ENCODE measurements at regions not wholly inside any gene's neighbourhood (a gene's known extent, or its start where the extent isn't known, plus 50 kb on each side); places are given as distances from the start of the nearest gene placed in this dataset.

- no peak overlapping the region for H3K27ac ChIP-seq (ENCODE audit: low read length)
- no peaks in the 10 kb centered on the region for H3K9me3 ChIP-seq (ENCODE audit: control insufficient read depth, insufficient read depth, low read length)
- H3K4me1 ChIP-seq (ENCODE audit: control insufficient read depth, insufficient read depth, low read length) = no peaks in the 10 kb centered on the region
- no peaks in the 10 kb centered on the region for H3K27me3 ChIP-seq (ENCODE audit: control insufficient read depth, insufficient read depth, low read length)
- no peaks in the 10 kb centered on the region for H3K36me3 ChIP-seq (ENCODE audit: control insufficient read depth, insufficient read depth, low read length)
- WGBS (ENCODE audit: insufficient coverage, insufficient read length) = no CpG with 5 or more reads among the region's 2 CpGs
- no peak overlapping the region for H3K4me3 ChIP-seq (ENCODE audit: low read length)
- no peak for DNase-seq (ENCODE audit: low read depth, low spot score)
Measured at GRCh38 chr1:57996400-57996799, 550.1 kb downstream of the OMA1 start.

- no peak for DNase-seq (ENCODE audit: low read depth, low spot score)
- Histone ChIP-seq H3K4me1 (ENCODE audit: control insufficient read depth, insufficient read depth, low read length) (peaks cover 8% of the 10 kb centered on the region), H3K9me3 (ENCODE audit: control insufficient read depth, insufficient read depth, low read length) (no peaks in the 10 kb centered on the region), H3K27ac (ENCODE audit: low read length) (no peak overlapping the region), H3K36me3 (ENCODE audit: control insufficient read depth, insufficient read depth, low read length) (no peaks in the 10 kb centered on the region), H3K4me3 (ENCODE audit: low read length) (no peak overlapping the region), H3K27me3 (ENCODE audit: control insufficient read depth, insufficient read depth, low read length) (no peaks in the 10 kb centered on the region)
- no CpG with 5 or more reads among the region's 7 CpGs for WGBS (ENCODE audit: insufficient coverage, insufficient read length)
Measured at GRCh38 chr1:57991289-57991688, 555.2 kb downstream of the OMA1 start.

- Histone ChIP-seq H3K4me1 (ENCODE audit: control insufficient read depth, insufficient read depth, low read length) (peaks cover 10% of the 10 kb centered on the region), H3K9me3 (ENCODE audit: control insufficient read depth, insufficient read depth, low read length) (no peaks in the 10 kb centered on the region), H3K27ac (ENCODE audit: low read length) (no peak overlapping the region), H3K4me3 (ENCODE audit: low read length) (no peak overlapping the region), H3K36me3 (ENCODE audit: control insufficient read depth, insufficient read depth, low read length) (no peaks in the 10 kb centered on the region), H3K27me3 (ENCODE audit: control insufficient read depth, insufficient read depth, low read length) (no peaks in the 10 kb centered on the region)
- no peak for DNase-seq (ENCODE audit: low read depth, low spot score)
- no CpG with 5 or more reads among the region's 1 CpG for WGBS (ENCODE audit: insufficient coverage, insufficient read length)
Measured at GRCh38 chr1:57989877-57990276, 556.6 kb downstream of the OMA1 start.

- Histone ChIP-seq H3K9me3 (ENCODE audit: control insufficient read depth, insufficient read depth, low read length) (no peaks in the 10 kb centered on the region), H3K36me3 (ENCODE audit: control insufficient read depth, insufficient read depth, low read length) (no peaks in the 10 kb centered on the region), H3K4me1 (ENCODE audit: control insufficient read depth, insufficient read depth, low read length) (peaks cover 10% of the 10 kb centered on the region), H3K4me3 (ENCODE audit: low read length) (no peak overlapping the region), H3K27me3 (ENCODE audit: control insufficient read depth, insufficient read depth, low read length) (no peaks in the 10 kb centered on the region), H3K27ac (ENCODE audit: low read length) (no peak overlapping the region)
- WGBS (ENCODE audit: insufficient coverage, insufficient read length) = no CpG with 5 or more reads among the region's 4 CpGs
- DNase-seq (ENCODE audit: low read depth, low spot score) = no peak
Measured at GRCh38 chr1:57987523-57987922, 559.0 kb downstream of the OMA1 start.

GRCh38 chr1:57986432-57986831 lies 560.1 kb downstream of the OMA1 start:
- Histone ChIP-seq H3K4me3 (ENCODE audit: low read length) (no peak overlapping the region), H3K27me3 (ENCODE audit: control insufficient read depth, insufficient read depth, low read length) (no peaks in the 10 kb centered on the region), H3K9me3 (ENCODE audit: control insufficient read depth, insufficient read depth, low read length) (no peaks in the 10 kb centered on the region), H3K36me3 (ENCODE audit: control insufficient read depth, insufficient read depth, low read length) (no peaks in the 10 kb centered on the region), H3K4me1 (ENCODE audit: control insufficient read depth, insufficient read depth, low read length) (peaks cover 10% of the 10 kb centered on the region), H3K27ac (ENCODE audit: low read length) (no peak overlapping the region)
- WGBS (ENCODE audit: insufficient coverage, insufficient read length) = no CpG with 5 or more reads among the region's 5 CpGs
- no peak for DNase-seq (ENCODE audit: low read depth, low spot score)

GRCh38 chr1:57984277-57984676 lies 560.4 kb upstream of the DAB1 start:
- Histone ChIP-seq H3K36me3 (ENCODE audit: control insufficient read depth, insufficient read depth, low read length) (no peaks in the 10 kb centered on the region), H3K4me1 (ENCODE audit: control insufficient read depth, insufficient read depth, low read length) (peaks cover 10% of the 10 kb centered on the region), H3K27ac (ENCODE audit: low read length) (no peak overlapping the region), H3K27me3 (ENCODE audit: control insufficient read depth, insufficient read depth, low read length) (no peaks in the 10 kb centered on the region), H3K4me3 (ENCODE audit: low read length) (no peak overlapping the region), H3K9me3 (ENCODE audit: control insufficient read depth, insufficient read depth, low read length) (no peaks in the 10 kb centered on the region)
- DNase-seq (ENCODE audit: low read depth, low spot score) = no peak

GRCh38 chr1:57983441-57983840 lies 559.6 kb upstream of the DAB1 start:
- H3K27ac ChIP-seq (ENCODE audit: low read length) = no peak overlapping the region

GRCh38 chr1:57982852-57983251 lies 559.0 kb upstream of the DAB1 start:
- no peaks in the 10 kb centered on the region for H3K9me3 ChIP-seq (ENCODE audit: control insufficient read depth, insufficient read depth, low read length)
- H3K27ac ChIP-seq (ENCODE audit: low read length) = no peak overlapping the region
- no peak for DNase-seq (ENCODE audit: low read depth, low spot score)
- H3K4me1 ChIP-seq (ENCODE audit: control insufficient read depth, insufficient read depth, low read length) = peaks cover 6% of the 10 kb centered on the region; the same call in 1 of the 2 replicates
- no peak overlapping the region for H3K4me3 ChIP-seq (ENCODE audit: low read length)
- no peaks in the 10 kb centered on the region for H3K27me3 ChIP-seq (ENCODE audit: control insufficient read depth, insufficient read depth, low read length)
- H3K36me3 ChIP-seq (ENCODE audit: control insufficient read depth, insufficient read depth, low read length) = no peaks in the 10 kb centered on the region
- no CpG with 5 or more reads among the region's 4 CpGs for WGBS (ENCODE audit: insufficient coverage, insufficient read length)

More at GRCh38 chr1:57983441-57983840, 559.6 kb upstream of the DAB1 start:
- H3K4me1 ChIP-seq (ENCODE audit: control insufficient read depth, insufficient read depth, low read length) = peaks cover 10% of the 10 kb centered on the region
- no peaks in the 10 kb centered on the region for H3K27me3 ChIP-seq (ENCODE audit: control insufficient read depth, insufficient read depth, low read length)
- H3K4me3 ChIP-seq (ENCODE audit: low read length) = no peak overlapping the region
- no peak for DNase-seq (ENCODE audit: low read depth, low spot score)
- no peaks in the 10 kb centered on the region for H3K9me3 ChIP-seq (ENCODE audit: control insufficient read depth, insufficient read depth, low read length)
- WGBS (ENCODE audit: insufficient coverage, insufficient read length) = no CpG with 5 or more reads among the region's 3 CpGs
- H3K36me3 ChIP-seq (ENCODE audit: control insufficient read depth, insufficient read depth, low read length) = no peaks in the 10 kb centered on the region

- H3K9me3 ChIP-seq (ENCODE audit: control insufficient read depth, insufficient read depth, low read length) = no peaks in the 10 kb centered on the region
- H3K4me1 ChIP-seq (ENCODE audit: control insufficient read depth, insufficient read depth, low read length) = no peaks in the 10 kb centered on the region
- H3K4me3 ChIP-seq (ENCODE audit: low read length) = no peak overlapping the region
- no peak overlapping the region for H3K27ac ChIP-seq (ENCODE audit: low read length)
- no peaks in the 10 kb centered on the region for H3K27me3 ChIP-seq (ENCODE audit: control insufficient read depth, insufficient read depth, low read length)
- DNase-seq (ENCODE audit: low read depth, low spot score) = no peak
- no CpG with 5 or more reads among the region's 5 CpGs for WGBS (ENCODE audit: insufficient coverage, insufficient read length)
- no peaks in the 10 kb centered on the region for H3K36me3 ChIP-seq (ENCODE audit: control insufficient read depth, insufficient read depth, low read length)
Measured at GRCh38 chr1:57976216-57976615, 552.4 kb upstream of the DAB1 start.

- no peak for DNase-seq (ENCODE audit: low read depth, low spot score)
- H3K4me1 ChIP-seq (ENCODE audit: control insufficient read depth, insufficient read depth, low read length) = 0 out of 2 replicates have a peak, but pooled peaks cover 1% of the 10 kb centered on the region
- WGBS (ENCODE audit: insufficient coverage, insufficient read length) = no CpG with 5 or more reads among the region's 5 CpGs
- no peaks in the 10 kb centered on the region for H3K27me3 ChIP-seq (ENCODE audit: control insufficient read depth, insufficient read depth, low read length)
- no peak overlapping the region for H3K4me3 ChIP-seq (ENCODE audit: low read length)
- no peak overlapping the region for H3K27ac ChIP-seq (ENCODE audit: low read length)
- no peaks in the 10 kb centered on the region for H3K9me3 ChIP-seq (ENCODE audit: control insufficient read depth, insufficient read depth, low read length)
- no peaks in the 10 kb centered on the region for H3K36me3 ChIP-seq (ENCODE audit: control insufficient read depth, insufficient read depth, low read length)
Measured at GRCh38 chr1:57968321-57968720, 544.5 kb upstream of the DAB1 start.

GRCh38 chr1:57966751-57967406 lies 543.0 kb upstream of the DAB1 start:
- Histone ChIP-seq H3K27me3 (ENCODE audit: control insufficient read depth, insufficient read depth, low read length) (no peaks in the 10 kb centered on the region), H3K27ac (ENCODE audit: low read length) (no peak overlapping the region), H3K9me3 (ENCODE audit: control insufficient read depth, insufficient read depth, low read length) (no peaks in the 10 kb centered on the region), H3K4me3 (ENCODE audit: low read length) (no peak overlapping the region), H3K4me1 (ENCODE audit: control insufficient read depth, insufficient read depth, low read length) (0 out of 2 replicates have a peak, but pooled peaks cover 1% of the 10 kb centered on the region), H3K36me3 (ENCODE audit: control insufficient read depth, insufficient read depth, low read length) (no peaks in the 10 kb centered on the region)
- peak; percentile 52 for DNase-seq (ENCODE audit: low read depth, low spot score)
- WGBS (ENCODE audit: insufficient coverage, insufficient read length) = no CpG with 5 or more reads among the region's 3 CpGs

Data from iPS DF 6.9 (cell line).